SK-N-SH treated with all-trans-retinoic acid at 6 μM for 48 hours (cell line): ENCODE measurements at regions not wholly inside any gene's neighbourhood (a gene's known extent, or its start where the extent isn't known, plus 50 kb on each side); places are given as distances from the start of the nearest gene placed in this dataset.

ENCODE experiments used
- BACH2 ChIP-seq: fragments of 250-450 bp; sonication (Bioruptor Pico); IDR thresholded peaks from 2 replicates; pipeline ENCODE4 v1.9.0; 2021; ENCODE audit warnings: mild to moderate bottlenecking, borderline replicate concordance
- ISL1 ChIP-seq: fragments of 250-450 bp; sonication (Bioruptor Pico); IDR thresholded peaks from 2 replicates; pipeline ENCODE4 v2.1.2; 2022; ENCODE audit warnings: mild to moderate bottlenecking, moderate library complexity
- OSR1 ChIP-seq: fragments of 250-450 bp; sonication (Bioruptor Pico); IDR thresholded peaks from 2 replicates; pipeline ENCODE4 v1.8.0; 2022; ENCODE audit warnings: moderate library complexity, mild to moderate bottlenecking, inconsistent platforms
- PPARA ChIP-seq: fragments of 250-450 bp; sonication (Bioruptor Pico); IDR thresholded peaks from 2 replicates; pipeline ENCODE4 v1.5.0; 2020; ENCODE audit warnings: mild to moderate bottlenecking, borderline replicate concordance
- RARB ChIP-seq: fragments of 250-450 bp; sonication (Bioruptor Pico); IDR thresholded peaks from 2 replicates; pipeline ENCODE4 v1.8.0; 2021; ENCODE audit warnings: mild to moderate bottlenecking, moderate library complexity
- TCF4 ChIP-seq: fragments of 250-450 bp; sonication (Bioruptor Pico); IDR thresholded peaks from 2 replicates; pipeline ENCODE4 v1.8.0; 2021; ENCODE audit warnings: mild to moderate bottlenecking, moderate library complexity, borderline replicate concordance
- ZFP3 ChIP-seq: fragments of 250-450 bp; sonication (Bioruptor Pico); IDR thresholded peaks from 2 replicates; pipeline ENCODE4 v1.5.0; 2020; ENCODE audit warnings: mild to moderate bottlenecking, moderate library complexity
- ZFP30 ChIP-seq: fragments of 450-650 bp; formaldehyde crosslinking; IDR thresholded peaks from 2 replicates; pipeline ENCODE4 v1.5.0; 2022; ENCODE audit warnings: mild to moderate bottlenecking, moderate library complexity
- TF ChIP-seq, protein P1 (sequence below): fragments of 250-450 bp; sonication (Bioruptor Pico); IDR thresholded peaks from 2 replicates; pipeline ENCODE4 v1.8.0; 2020; ENCODE audit warnings: mild to moderate bottlenecking, moderate library complexity, borderline replicate concordance
- TF ChIP-seq, protein P2 (sequence below): fragments of 250-450 bp; sonication (Bioruptor Pico); IDR thresholded peaks from 2 replicates; pipeline ENCODE4 v1.5.1; 2021; ENCODE audit warnings: mild to moderate bottlenecking, moderate library complexity
- TF ChIP-seq, protein P3 (sequence below): fragments of 250-450 bp; sonication (Bioruptor Pico); IDR thresholded peaks from 2 replicates; pipeline ENCODE4 v1.5.1; 2020; ENCODE audit warnings: low read depth, mild to moderate bottlenecking, moderate library complexity
- TF ChIP-seq, protein P4 (sequence below): fragments of 250-450 bp; sonication (Bioruptor Pico); IDR thresholded peaks from 2 replicates; pipeline ENCODE4 v1.8.0; 2021; ENCODE audit warnings: low read depth, mild to moderate bottlenecking, moderate library complexity, borderline replicate concordance

DNA sequence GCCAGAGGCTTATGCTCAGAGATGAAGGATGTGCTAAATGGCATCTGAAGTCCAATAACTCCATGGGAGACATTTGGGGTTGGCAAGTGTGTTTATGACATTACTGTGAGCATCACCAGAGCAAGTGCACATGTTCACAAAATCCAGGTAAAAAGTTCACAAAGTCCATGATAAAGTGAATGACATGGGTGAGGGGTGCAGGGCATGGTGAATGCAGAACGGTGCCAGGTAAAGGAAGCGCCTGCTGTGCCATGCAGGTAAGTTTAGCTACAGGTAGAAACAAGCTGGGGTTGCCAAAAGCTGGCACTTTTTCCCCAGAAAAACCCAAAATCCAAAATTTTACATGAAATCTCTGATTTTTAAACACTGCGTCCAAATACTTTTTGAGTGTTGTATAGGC, 268.2 kb downstream of the ABHD5 start:
- TF ChIP-seq ISL1 (no peak), PPARA (no peak), BACH2 (CRISPR knock-in tag) (no peak), OSR1 (CRISPR knock-in tag) (no peak), ZFP30 (no peak), ZFP3 (no peak), RARB (CRISPR knock-in tag) (no peak), TCF4 (no peak)
- TF ChIP-seq, protein P1, sequence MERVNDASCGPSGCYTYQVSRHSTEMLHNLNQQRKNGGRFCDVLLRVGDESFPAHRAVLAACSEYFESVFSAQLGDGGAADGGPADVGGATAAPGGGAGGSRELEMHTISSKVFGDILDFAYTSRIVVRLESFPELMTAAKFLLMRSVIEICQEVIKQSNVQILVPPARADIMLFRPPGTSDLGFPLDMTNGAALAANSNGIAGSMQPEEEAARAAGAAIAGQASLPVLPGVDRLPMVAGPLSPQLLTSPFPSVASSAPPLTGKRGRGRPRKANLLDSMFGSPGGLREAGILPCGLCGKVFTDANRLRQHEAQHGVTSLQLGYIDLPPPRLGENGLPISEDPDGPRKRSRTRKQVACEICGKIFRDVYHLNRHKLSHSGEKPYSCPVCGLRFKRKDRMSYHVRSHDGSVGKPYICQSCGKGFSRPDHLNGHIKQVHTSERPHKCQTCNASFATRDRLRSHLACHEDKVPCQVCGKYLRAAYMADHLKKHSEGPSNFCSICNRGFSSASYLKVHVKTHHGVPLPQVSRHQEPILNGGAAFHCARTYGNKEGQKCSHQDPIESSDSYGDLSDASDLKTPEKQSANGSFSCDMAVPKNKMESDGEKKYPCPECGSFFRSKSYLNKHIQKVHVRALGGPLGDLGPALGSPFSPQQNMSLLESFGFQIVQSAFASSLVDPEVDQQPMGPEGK (CRISPR knock-in tag): no peak
- TF ChIP-seq, protein P2, sequence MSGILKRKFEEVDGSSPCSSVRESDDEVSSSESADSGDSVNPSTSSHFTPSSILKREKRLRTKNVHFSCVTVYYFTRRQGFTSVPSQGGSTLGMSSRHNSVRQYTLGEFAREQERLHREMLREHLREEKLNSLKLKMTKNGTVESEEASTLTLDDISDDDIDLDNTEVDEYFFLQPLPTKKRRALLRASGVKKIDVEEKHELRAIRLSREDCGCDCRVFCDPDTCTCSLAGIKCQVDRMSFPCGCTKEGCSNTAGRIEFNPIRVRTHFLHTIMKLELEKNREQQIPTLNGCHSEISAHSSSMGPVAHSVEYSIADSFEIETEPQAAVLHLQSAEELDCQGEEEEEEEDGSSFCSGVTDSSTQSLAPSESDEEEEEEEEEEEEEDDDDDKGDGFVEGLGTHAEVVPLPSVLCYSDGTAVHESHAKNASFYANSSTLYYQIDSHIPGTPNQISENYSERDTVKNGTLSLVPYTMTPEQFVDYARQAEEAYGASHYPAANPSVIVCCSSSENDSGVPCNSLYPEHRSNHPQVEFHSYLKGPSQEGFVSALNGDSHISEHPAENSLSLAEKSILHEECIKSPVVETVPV (CRISPR knock-in tag): no peak
- TF ChIP-seq, protein P3, sequence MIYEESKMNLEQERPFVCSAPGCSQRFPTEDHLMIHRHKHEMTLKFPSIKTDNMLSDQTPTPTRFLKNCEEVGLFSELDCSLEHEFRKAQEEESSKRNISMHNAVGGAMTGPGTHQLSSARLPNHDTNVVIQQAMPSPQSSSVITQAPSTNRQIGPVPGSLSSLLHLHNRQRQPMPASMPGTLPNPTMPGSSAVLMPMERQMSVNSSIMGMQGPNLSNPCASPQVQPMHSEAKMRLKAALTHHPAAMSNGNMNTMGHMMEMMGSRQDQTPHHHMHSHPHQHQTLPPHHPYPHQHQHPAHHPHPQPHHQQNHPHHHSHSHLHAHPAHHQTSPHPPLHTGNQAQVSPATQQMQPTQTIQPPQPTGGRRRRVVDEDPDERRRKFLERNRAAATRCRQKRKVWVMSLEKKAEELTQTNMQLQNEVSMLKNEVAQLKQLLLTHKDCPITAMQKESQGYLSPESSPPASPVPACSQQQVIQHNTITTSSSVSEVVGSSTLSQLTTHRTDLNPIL: no peak
- TF ChIP-seq, protein P4, sequence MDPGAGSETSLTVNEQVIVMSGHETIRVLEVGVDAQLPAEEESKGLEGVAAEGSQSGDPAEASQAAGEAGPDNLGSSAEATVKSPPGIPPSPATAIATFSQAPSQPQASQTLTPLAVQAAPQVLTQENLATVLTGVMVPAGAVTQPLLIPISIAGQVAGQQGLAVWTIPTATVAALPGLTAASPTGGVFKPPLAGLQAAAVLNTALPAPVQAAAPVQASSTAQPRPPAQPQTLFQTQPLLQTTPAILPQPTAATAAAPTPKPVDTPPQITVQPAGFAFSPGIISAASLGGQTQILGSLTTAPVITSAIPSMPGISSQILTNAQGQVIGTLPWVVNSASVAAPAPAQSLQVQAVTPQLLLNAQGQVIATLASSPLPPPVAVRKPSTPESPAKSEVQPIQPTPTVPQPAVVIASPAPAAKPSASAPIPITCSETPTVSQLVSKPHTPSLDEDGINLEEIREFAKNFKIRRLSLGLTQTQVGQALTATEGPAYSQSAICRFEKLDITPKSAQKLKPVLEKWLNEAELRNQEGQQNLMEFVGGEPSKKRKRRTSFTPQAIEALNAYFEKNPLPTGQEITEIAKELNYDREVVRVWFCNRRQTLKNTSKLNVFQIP (CRISPR knock-in tag): no peak
